ENCODE measurements at regions not wholly inside any gene's neighbourhood (a gene's known extent, or its start where the extent isn't known, plus 50 kb on each side); places are given as distances from the start of the nearest gene placed in this dataset.

DNA sequence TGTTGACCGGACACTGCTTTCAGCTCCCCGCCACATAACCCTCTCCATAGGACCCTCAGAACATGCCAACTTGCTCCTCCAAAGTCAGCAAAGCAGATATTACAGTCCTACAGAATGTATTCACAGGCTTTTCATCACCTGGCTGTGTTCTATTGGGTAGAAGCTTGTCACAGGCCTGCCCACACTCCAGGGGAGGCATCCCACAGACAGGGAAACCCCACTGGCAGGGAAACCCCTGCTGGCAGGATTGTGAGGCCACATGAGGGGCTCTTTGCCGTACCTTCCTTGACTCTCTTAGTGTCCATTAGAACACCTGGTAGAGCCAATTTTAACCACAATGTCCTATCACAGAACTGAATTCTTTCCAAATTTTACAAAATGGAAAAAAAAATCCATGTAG, 344.2 kb upstream of the MGMT start:
- H3F3A ChIP-seq (replicated peaks; ENCODE audit: insufficient read depth), result no peaks in the 10 kb centered on the region
- no peaks in the 10 kb centered on the region for H4K20me1 ChIP-seq (ENCODE audit: insufficient read depth)
- H3K4me1 ChIP-seq (ENCODE audit: control insufficient read depth in 1 of 2, insufficient read depth in 2 of 2, low read depth in 1 of 2, low read length in 1 of 2), result no peaks in the 10 kb centered on the region
- WGBS (ENCODE audit: low lambda C conversion rate), result 30% methylated on average over 3 of the region's 3 CpGs
- peaks cover 4% of the 10 kb centered on the region; the same call in 1 of the 2 replicates for H3K9me3 ChIP-seq
- H3K36me3 ChIP-seq (replicated peaks in 1 of 2; ENCODE audit: control insufficient read depth in 1 of 2, insufficient read depth in 2 of 2, low read length in 1 of 2), result no peaks in the 10 kb centered on the region
- ChIA-PET CTCF (no interaction called here), POLR2A (no interaction called here)
- H3K4me3 ChIP-seq (ENCODE audit: low read depth in 2 of 2, low read length in 1 of 2), result no peak overlapping the region
- H3K4me2 ChIP-seq, result no peak overlapping the region
- H3K9ac ChIP-seq, result no peak overlapping the region
- no peak overlapping the region for H3K27ac ChIP-seq (ENCODE audit: low read depth in 2 of 2, low read length in 1 of 2)
- H2AFZ ChIP-seq (ENCODE audit: low read depth), result no peak overlapping the region
- no peaks in the 10 kb centered on the region for H3K79me2 ChIP-seq (ENCODE audit: insufficient read depth)
- DNase-seq, result no peak
- no peaks in the 10 kb centered on the region for H3K9me2 ChIP-seq
- TF ChIP-seq, protein P1, sequence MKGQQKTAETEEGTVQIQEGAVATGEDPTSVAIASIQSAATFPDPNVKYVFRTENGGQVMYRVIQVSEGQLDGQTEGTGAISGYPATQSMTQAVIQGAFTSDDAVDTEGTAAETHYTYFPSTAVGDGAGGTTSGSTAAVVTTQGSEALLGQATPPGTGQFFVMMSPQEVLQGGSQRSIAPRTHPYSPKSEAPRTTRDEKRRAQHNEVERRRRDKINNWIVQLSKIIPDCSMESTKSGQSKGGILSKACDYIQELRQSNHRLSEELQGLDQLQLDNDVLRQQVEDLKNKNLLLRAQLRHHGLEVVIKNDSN (IDR thresholded peaks at IDR 0.05; ENCODE audit: borderline replicate concordance, low read depth), result no peak
- no peak for TF ChIP-seq RAD21 (IDR thresholded peaks at IDR 0.05; ENCODE audit: low read length)
- no peak for TF ChIP-seq NRF1 (IDR thresholded peaks at IDR 0.05; ENCODE audit: low read depth, low read length)
- no peak for TF ChIP-seq EP300 (IDR thresholded peaks at IDR 0.05; ENCODE audit: borderline replicate concordance in 1 of 2, low read depth in 1 of 2, low read length in 1 of 2)
- TF ChIP-seq CHD2 (IDR thresholded peaks at IDR 0.05; ENCODE audit: low read length, partially characterized antibody), result no peak
- TF ChIP-seq FOXJ3 (CRISPR knock-in tag; IDR thresholded peaks at IDR 0.05), result no peak
- no peak for TF ChIP-seq TEAD4 (IDR thresholded peaks at IDR 0.05; ENCODE audit: borderline replicate concordance, insufficient read depth)
- no peak for TF ChIP-seq EZH2phosphoT487 (IDR thresholded peaks at IDR 0.05; ENCODE audit: borderline replicate concordance, low read depth)
- no peaks in the 10 kb centered on the region for H3K27me3 ChIP-seq (ENCODE audit: insufficient read depth)

DNA sequence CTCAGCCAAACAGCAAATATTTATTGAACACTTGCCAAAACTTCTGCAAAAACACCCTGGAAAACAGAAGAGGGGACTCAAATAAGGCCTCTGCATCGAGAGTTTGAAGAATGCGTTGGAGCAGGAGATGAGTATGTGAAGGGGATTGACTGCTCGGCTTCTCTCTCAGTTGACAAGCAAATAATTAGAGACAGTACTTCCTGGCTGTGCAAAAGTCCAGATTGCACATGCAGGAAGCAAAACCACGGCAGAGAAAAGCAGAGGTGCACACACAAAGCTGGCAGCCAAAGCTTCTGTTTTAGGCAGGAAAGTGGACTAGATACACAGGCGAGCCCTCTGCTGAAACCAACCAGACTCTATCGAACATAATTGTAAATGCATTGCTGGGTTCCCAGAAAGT, 343.6 kb upstream of the MGMT start:
- Histone ChIP-seq H3K4me3 (ENCODE audit: low read depth in 2 of 2, low read length in 1 of 2) (no peak overlapping the region), H3K27ac (ENCODE audit: low read depth in 2 of 2, low read length in 1 of 2) (no peak overlapping the region), H3K4me1 (ENCODE audit: control insufficient read depth in 1 of 2, insufficient read depth in 2 of 2, low read depth in 1 of 2, low read length in 1 of 2) (no peaks in the 10 kb centered on the region), H3K9me2 (no peaks in the 10 kb centered on the region), H4K20me1 (ENCODE audit: insufficient read depth) (no peaks in the 10 kb centered on the region), H3F3A (replicated peaks; ENCODE audit: insufficient read depth) (no peaks in the 10 kb centered on the region), H3K9me3 (peaks cover 4% of the 10 kb centered on the region; the same call in 1 of the 2 replicates), H3K36me3 (replicated peaks in 1 of 2; ENCODE audit: control insufficient read depth in 1 of 2, insufficient read depth in 2 of 2, low read length in 1 of 2) (no peaks in the 10 kb centered on the region), H3K9ac (no peak overlapping the region), H2AFZ (ENCODE audit: low read depth) (no peak overlapping the region), H3K27me3 (ENCODE audit: insufficient read depth) (no peaks in the 10 kb centered on the region), H3K79me2 (ENCODE audit: insufficient read depth) (no peaks in the 10 kb centered on the region), H3K4me2 (no peak overlapping the region)
- ChIA-PET POLR2A (no interaction called here), CTCF (interaction anchor here (0.7 to 0.9 kb wide), 2 partner anchors 9 to 834 kb away, joined by 3 to 4 read pairs; no protein-coding TSS in a partner anchor)
- no peak for DNase-seq
- 13% methylated on average over 6 of the region's 6 CpGs for WGBS (ENCODE audit: low lambda C conversion rate)
- TF ChIP-seq CHD2 (IDR thresholded peaks at IDR 0.05; ENCODE audit: low read length, partially characterized antibody) (no peak), RCOR1 (IDR thresholded peaks at IDR 0.05; ENCODE audit: low read length) (no peak), YY1 (IDR thresholded peaks at IDR 0.05; ENCODE audit: low read depth) (no peak), ELF1 (IDR thresholded peaks at IDR 0.05) (no peak), TCF12 (IDR thresholded peaks at IDR 0.05) (no peak), FOXJ3 (CRISPR knock-in tag; IDR thresholded peaks at IDR 0.05) (no peak), TAF1 (IDR thresholded peaks at IDR 0.05; ENCODE audit: borderline replicate concordance, low read depth, low read length) (no peak), GATA2 (CRISPR knock-in tag; IDR thresholded peaks at IDR 0.05) (no peak), MXI1 (IDR thresholded peaks at IDR 0.05; ENCODE audit: low read depth, low read length) (no peak), FOXM1 (IDR thresholded peaks at IDR 0.05; ENCODE audit: low read depth) (no peak), SMC3 (IDR thresholded peaks at IDR 0.05; ENCODE audit: low read depth, low read length) (no peak), FOSL2 (IDR thresholded peaks at IDR 0.05; ENCODE audit: borderline replicate concordance, low read depth) (no peak), EZH2phosphoT487 (IDR thresholded peaks at IDR 0.05; ENCODE audit: borderline replicate concordance, low read depth) (no peak)
- TF ChIP-seq, protein P2, sequence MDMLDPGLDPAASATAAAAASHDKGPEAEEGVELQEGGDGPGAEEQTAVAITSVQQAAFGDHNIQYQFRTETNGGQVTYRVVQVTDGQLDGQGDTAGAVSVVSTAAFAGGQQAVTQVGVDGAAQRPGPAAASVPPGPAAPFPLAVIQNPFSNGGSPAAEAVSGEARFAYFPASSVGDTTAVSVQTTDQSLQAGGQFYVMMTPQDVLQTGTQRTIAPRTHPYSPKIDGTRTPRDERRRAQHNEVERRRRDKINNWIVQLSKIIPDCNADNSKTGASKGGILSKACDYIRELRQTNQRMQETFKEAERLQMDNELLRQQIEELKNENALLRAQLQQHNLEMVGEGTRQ (IDR thresholded peaks at IDR 0.05; ENCODE audit: borderline replicate concordance, low read depth, low read length), result no peak
- TF ChIP-seq, protein P3, sequence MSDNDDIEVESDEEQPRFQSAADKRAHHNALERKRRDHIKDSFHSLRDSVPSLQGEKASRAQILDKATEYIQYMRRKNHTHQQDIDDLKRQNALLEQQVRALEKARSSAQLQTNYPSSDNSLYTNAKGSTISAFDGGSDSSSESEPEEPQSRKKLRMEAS (IDR thresholded peaks at IDR 0.05; ENCODE audit: low read depth), result no peak
- TF ChIP-seq, protein P4, sequence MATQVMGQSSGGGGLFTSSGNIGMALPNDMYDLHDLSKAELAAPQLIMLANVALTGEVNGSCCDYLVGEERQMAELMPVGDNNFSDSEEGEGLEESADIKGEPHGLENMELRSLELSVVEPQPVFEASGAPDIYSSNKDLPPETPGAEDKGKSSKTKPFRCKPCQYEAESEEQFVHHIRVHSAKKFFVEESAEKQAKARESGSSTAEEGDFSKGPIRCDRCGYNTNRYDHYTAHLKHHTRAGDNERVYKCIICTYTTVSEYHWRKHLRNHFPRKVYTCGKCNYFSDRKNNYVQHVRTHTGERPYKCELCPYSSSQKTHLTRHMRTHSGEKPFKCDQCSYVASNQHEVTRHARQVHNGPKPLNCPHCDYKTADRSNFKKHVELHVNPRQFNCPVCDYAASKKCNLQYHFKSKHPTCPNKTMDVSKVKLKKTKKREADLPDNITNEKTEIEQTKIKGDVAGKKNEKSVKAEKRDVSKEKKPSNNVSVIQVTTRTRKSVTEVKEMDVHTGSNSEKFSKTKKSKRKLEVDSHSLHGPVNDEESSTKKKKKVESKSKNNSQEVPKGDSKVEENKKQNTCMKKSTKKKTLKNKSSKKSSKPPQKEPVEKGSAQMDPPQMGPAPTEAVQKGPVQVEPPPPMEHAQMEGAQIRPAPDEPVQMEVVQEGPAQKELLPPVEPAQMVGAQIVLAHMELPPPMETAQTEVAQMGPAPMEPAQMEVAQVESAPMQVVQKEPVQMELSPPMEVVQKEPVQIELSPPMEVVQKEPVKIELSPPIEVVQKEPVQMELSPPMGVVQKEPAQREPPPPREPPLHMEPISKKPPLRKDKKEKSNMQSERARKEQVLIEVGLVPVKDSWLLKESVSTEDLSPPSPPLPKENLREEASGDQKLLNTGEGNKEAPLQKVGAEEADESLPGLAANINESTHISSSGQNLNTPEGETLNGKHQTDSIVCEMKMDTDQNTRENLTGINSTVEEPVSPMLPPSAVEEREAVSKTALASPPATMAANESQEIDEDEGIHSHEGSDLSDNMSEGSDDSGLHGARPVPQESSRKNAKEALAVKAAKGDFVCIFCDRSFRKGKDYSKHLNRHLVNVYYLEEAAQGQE (IDR thresholded peaks at IDR 0.05; ENCODE audit: low read depth, low read length), result no peak
- TF ChIP-seq, protein P1 (IDR thresholded peaks at IDR 0.05; ENCODE audit: borderline replicate concordance, low read depth), result no peak
- TF ChIP-seq, protein P5, sequence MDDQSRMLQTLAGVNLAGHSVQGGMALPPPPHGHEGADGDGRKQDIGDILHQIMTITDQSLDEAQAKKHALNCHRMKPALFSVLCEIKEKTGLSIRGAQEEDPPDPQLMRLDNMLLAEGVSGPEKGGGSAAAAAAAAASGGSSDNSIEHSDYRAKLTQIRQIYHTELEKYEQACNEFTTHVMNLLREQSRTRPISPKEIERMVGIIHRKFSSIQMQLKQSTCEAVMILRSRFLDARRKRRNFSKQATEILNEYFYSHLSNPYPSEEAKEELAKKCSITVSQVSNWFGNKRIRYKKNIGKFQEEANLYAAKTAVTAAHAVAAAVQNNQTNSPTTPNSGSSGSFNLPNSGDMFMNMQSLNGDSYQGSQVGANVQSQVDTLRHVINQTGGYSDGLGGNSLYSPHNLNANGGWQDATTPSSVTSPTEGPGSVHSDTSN (IDR thresholded peaks at IDR 0.05), result no peak
